ENCODE measurements at regions not wholly inside any gene's neighbourhood (a gene's known extent, or its start where the extent isn't known, plus 50 kb on each side); places are given as distances from the start of the nearest gene placed in this dataset.

DNA sequence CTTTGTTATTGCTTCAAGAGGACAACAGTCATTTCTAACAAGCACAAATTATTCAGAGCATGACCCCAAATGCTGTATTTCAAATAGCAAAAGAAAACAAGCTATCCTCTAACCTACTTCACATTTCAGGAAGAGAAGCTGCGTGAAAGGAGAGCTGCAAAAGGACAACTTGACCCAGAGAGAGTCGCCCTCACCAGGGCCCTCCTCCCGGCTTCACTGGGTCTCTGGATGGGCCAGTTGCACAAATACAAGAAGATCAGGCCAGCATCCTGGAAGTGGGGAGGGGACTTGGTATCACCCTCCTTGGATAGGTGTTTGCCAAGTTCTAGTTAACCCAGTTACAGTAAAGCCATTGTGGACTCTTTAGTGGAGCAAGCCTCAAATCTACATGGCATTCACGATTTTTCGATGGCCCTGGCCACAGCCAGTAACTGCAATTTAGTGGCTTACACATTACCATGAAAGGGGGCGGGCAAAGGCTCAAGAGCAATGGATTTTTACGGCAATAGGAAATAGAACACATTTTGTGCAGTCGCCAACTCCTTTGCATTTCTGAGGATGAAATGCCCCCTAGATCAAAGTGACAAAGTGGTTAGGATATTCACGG is 166.9 kb upstream of the DIO2 start:
- TF ChIP-seq CTCF (IDR thresholded peaks at IDR 0.05; ENCODE audit: insufficient read depth, low read length, poor library complexity, severe bottlenecking) (no peak), EZH2phosphoT487 (conservative IDR thresholded peaks at IDR 0.05; ENCODE audit: low read length) (no peak)
